ENCODE measurements at regions not wholly inside any gene's neighbourhood (a gene's known extent, or its start where the extent isn't known, plus 50 kb on each side); places are given as distances from the start of the nearest gene placed in this dataset.

DNA sequence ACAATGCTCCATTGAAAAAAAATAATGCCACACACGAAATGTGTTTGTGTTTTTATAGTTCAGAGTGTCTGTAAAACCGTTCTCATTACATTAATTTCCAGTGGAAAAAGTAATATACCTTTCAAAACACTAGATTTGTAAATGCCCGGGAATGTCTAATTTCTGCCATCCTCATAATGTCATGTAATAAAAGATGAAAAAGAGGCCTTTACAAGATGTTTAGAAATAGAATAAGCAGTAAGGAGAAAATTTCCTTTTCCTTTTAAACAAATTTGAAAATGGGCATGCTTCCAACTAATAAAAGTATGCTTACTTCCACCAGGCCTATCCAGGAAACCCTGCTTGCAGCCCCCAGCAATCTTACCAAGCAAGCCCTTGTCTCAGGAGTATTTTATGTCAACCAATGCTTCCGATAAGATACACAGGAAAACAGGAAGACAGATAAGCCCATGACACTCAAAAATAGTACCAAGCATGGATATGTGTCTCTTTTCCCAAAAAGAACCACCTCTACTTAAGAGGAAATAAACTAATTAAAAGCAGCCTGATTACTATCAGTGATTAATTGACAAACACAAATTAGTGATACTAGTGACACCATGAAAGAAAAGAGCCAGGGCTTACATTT is 894.7 kb upstream of the INTU start:
- no peaks in the 10 kb centered on the region for H3K4me1 ChIP-seq
- TF ChIP-seq POLR2AphosphoS5 (IDR thresholded peaks at IDR 0.05; ENCODE audit: insufficient read depth in 1 of 2, low read depth in 1 of 2) (no peak), POLR2A (IDR thresholded peaks at IDR 0.05) (no peak)
- TF ChIP-seq, protein P1, sequence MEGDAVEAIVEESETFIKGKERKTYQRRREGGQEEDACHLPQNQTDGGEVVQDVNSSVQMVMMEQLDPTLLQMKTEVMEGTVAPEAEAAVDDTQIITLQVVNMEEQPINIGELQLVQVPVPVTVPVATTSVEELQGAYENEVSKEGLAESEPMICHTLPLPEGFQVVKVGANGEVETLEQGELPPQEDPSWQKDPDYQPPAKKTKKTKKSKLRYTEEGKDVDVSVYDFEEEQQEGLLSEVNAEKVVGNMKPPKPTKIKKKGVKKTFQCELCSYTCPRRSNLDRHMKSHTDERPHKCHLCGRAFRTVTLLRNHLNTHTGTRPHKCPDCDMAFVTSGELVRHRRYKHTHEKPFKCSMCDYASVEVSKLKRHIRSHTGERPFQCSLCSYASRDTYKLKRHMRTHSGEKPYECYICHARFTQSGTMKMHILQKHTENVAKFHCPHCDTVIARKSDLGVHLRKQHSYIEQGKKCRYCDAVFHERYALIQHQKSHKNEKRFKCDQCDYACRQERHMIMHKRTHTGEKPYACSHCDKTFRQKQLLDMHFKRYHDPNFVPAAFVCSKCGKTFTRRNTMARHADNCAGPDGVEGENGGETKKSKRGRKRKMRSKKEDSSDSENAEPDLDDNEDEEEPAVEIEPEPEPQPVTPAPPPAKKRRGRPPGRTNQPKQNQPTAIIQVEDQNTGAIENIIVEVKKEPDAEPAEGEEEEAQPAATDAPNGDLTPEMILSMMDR (IDR thresholded peaks at IDR 0.05), result no peak
- no peaks in the 10 kb centered on the region for H3K36me3 ChIP-seq
- no peak for DNase-seq (ENCODE audit: extremely low spot score in 2 of 2)
- no peak overlapping the region for H3K4me3 ChIP-seq
- no peak overlapping the region for H3K27ac ChIP-seq
- H3K27me3 ChIP-seq, result no peaks in the 10 kb centered on the region
- H3K9me3 ChIP-seq, result no peaks in the 10 kb centered on the region
- intact Hi-C loops (cut with DNase I), result no loop called here

DNA sequence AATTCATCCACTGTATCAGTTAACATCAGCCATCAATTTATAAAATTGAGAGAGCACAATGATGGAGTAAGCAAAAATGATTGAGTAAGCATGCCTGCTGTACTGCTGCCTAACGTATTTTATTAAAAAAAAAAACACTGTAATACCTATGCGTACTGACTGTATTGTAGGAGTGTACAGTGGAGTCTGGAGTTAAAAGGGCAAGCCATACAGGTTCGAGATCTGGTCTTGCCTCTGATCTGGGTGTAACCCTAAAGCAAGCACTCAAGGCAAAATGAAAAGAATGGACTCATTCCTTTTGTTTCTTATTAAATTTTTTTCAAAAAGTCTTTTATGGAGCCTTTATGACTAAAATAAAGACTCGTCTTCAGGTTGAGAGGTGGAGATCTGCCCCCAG is 894.2 kb upstream of the INTU start:
- DNase-seq (ENCODE audit: extremely low spot score in 2 of 2), result no peak
- TF ChIP-seq, protein P1 (IDR thresholded peaks at IDR 0.05), result no peak
- TF ChIP-seq POLR2AphosphoS5 (IDR thresholded peaks at IDR 0.05; ENCODE audit: insufficient read depth in 1 of 2, low read depth in 1 of 2) (no peak), POLR2A (IDR thresholded peaks at IDR 0.05) (no peak)
- H3K4me1 ChIP-seq, result no peaks in the 10 kb centered on the region

DNA sequence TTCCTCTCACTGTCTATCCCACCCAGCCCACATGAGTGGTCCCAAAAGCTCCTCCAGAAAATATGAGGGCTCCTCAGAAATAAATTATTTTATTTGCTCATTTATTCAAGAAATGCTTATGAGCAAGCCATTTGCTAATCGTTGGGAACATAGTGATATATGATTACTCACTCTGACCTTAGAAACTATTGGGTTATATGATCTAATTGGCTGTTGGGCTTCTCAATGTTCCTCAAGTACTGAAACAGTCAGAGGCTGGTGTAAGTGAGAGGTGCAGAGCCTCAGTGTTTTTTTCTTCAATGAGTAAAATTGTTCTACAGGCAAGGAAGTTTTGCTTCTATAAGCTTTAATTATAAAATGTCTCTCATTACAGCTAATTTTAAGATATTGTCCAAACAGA is 893.8 kb upstream of the INTU start:
- no peaks in the 10 kb centered on the region for H3K36me3 ChIP-seq
- H3K27ac ChIP-seq, result no peak overlapping the region
- TF ChIP-seq POLR2AphosphoS5 (IDR thresholded peaks at IDR 0.05; ENCODE audit: insufficient read depth in 1 of 2, low read depth in 1 of 2) (no peak), POLR2A (IDR thresholded peaks at IDR 0.05) (no peak)
- TF ChIP-seq, protein P1 (IDR thresholded peaks at IDR 0.05), result no peak
- H3K4me1 ChIP-seq, result no peaks in the 10 kb centered on the region
- H3K27me3 ChIP-seq, result no peaks in the 10 kb centered on the region
- no peaks in the 10 kb centered on the region for H3K9me3 ChIP-seq
- H3K4me3 ChIP-seq, result no peak overlapping the region
- intact Hi-C loops (cut with DNase I), result no loop called here
- no peak for DNase-seq (ENCODE audit: extremely low spot score in 2 of 2)

More for the DNA sequence above, 894.2 kb upstream of the INTU start:
- intact Hi-C loops (cut with DNase I), result no loop called here
- no peaks in the 10 kb centered on the region for H3K9me3 ChIP-seq
- no peaks in the 10 kb centered on the region for H3K36me3 ChIP-seq
- no peak overlapping the region for H3K27ac ChIP-seq
- H3K4me3 ChIP-seq, result no peak overlapping the region
- H3K27me3 ChIP-seq, result no peaks in the 10 kb centered on the region

DNA sequence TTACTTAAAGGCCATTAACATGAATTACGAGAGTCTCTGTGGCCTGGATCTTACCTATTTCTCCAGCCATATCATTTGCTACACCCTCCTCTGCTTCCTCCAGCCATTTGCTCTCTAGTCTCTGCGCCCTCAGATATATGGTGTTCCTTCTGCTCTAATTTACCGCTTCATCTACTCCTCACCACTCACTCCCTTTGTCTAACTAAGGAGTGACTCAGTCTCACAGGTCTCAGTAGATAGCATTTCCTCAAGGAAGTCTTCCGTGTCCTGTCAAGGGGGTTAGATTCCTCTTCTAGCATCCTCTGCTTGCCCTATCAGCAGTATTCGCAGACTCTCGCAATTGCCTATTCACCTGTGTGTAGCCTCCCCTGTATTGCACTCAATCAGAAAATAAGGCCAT is 892.1 kb upstream of the INTU start:
- intact Hi-C loops (cut with DNase I), result no loop called here
- TF ChIP-seq POLR2A (IDR thresholded peaks at IDR 0.05), result no peak
- TF ChIP-seq, protein P1 (IDR thresholded peaks at IDR 0.05), result no peak
- no peak for TF ChIP-seq POLR2AphosphoS5 (IDR thresholded peaks at IDR 0.05; ENCODE audit: insufficient read depth in 1 of 2, low read depth in 1 of 2)
- Histone ChIP-seq H3K4me1 (no peaks in the 10 kb centered on the region), H3K27me3 (no peaks in the 10 kb centered on the region), H3K9me3 (no peaks in the 10 kb centered on the region), H3K36me3 (no peaks in the 10 kb centered on the region), H3K4me3 (no peak overlapping the region), H3K27ac (no peak overlapping the region)
- DNase-seq (ENCODE audit: extremely low spot score in 2 of 2), result no peak

DNA sequence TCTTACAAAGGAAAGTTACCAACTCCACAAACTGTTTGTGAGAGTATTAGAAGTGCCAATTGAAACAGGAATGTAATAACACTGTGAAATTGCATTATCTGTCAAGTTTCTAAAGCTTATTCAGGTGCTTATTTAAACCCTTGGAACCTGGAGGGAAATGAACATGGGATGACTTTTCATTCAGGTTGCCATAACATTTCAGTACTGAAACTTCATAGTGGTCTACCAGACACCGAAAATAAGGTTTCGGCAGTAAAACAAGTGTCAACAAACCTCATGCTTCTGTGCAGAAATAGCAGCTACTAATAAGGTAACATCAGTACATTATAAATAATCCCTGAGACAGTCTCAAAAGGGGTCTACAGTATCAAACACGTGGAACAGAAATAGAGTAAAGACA is 890.7 kb upstream of the INTU start:
- no peaks in the 10 kb centered on the region for H3K27me3 ChIP-seq
- H3K4me3 ChIP-seq, result no peak overlapping the region
- H3K9me3 ChIP-seq, result no peaks in the 10 kb centered on the region
- TF ChIP-seq POLR2AphosphoS5 (IDR thresholded peaks at IDR 0.05; ENCODE audit: insufficient read depth in 1 of 2, low read depth in 1 of 2), result no peak
- TF ChIP-seq, protein P1 (IDR thresholded peaks at IDR 0.05), result no peak
- TF ChIP-seq POLR2A (IDR thresholded peaks at IDR 0.05), result no peak
- intact Hi-C loops (cut with DNase I), result no loop called here
- no peak overlapping the region for H3K27ac ChIP-seq
- H3K4me1 ChIP-seq, result no peaks in the 10 kb centered on the region
- H3K36me3 ChIP-seq, result no peaks in the 10 kb centered on the region
- no peak for DNase-seq (ENCODE audit: extremely low spot score in 2 of 2)
